Stimulated activated CD4-positive, alpha-beta T cell treated with anti-CD3 and anti-CD28 coated beads, TNF-alpha, amount 100 ng/mL, for 1 hour (primary cell): ENCODE measurements at regions not wholly inside any gene's neighbourhood (a gene's known extent, or its start where the extent isn't known, plus 50 kb on each side); places are given as distances from the start of the nearest gene placed in this dataset.
"Not testable (repeated sequence)": the region's sequence is repeated elsewhere in the genome, so short reads cannot be mapped to it uniquely, and the experiment has no call there.

Experiments
- DNase-seq, 3 donors: peaks; one replicate each; pipeline ENCODE4 v3.0.0-alpha.2; 2020; ENCODE audit warnings: low read depth in 3 of 3, low spot score in 1 of 3

- DNase-seq: not testable (repeated sequence)
Measured at GRCh38 chrX:46171457-46171856, 373.8 kb downstream of the ZNF674 start.

GRCh38 chrX:46169808-46170207 lies 375.4 kb downstream of the ZNF674 start:
- no peak for DNase-seq

- DNase-seq: no peak
Measured at GRCh38 chrX:46168254-46168653, 377.0 kb downstream of the ZNF674 start.

GRCh38 chrX:46165866-46166265 lies 379.4 kb downstream of the ZNF674 start:
- DNase-seq: no peak

GRCh38 chrX:46165411-46165810 lies 379.8 kb downstream of the ZNF674 start:
- DNase-seq: no peak

- no peak for DNase-seq
Measured at GRCh38 chrX:46152756-46153155, 392.5 kb downstream of the ZNF674 start.

- not testable (repeated sequence) for DNase-seq
Measured at GRCh38 chrX:46151332-46151731, 393.9 kb downstream of the ZNF674 start.

- no peak for DNase-seq
Measured at GRCh38 chrX:46144566-46144965, 400.7 kb downstream of the ZNF674 start.

GRCh38 chrX:46140272-46140671 lies 404.9 kb downstream of the ZNF674 start:
- no peak for DNase-seq

- DNase-seq: no peak
Measured at GRCh38 chrX:46130247-46130646, 415.0 kb downstream of the ZNF674 start.

- DNase-seq: no peak
Measured at GRCh38 chrX:46125111-46125510, 420.1 kb downstream of the ZNF674 start.

- no peak for DNase-seq
Measured at GRCh38 chrX:46117234-46117633, 428.0 kb downstream of the ZNF674 start.

- DNase-seq: not testable (repeated sequence)
Measured at GRCh38 chrX:46087310-46087709, 457.9 kb downstream of the ZNF674 start.

- DNase-seq: not testable (repeated sequence)
Measured at GRCh38 chrX:46080121-46080520, 465.1 kb downstream of the ZNF674 start.

GRCh38 chrX:46072791-46073190 lies 472.4 kb downstream of the ZNF674 start:
- no peak for DNase-seq

GRCh38 chrX:46072372-46072771 lies 472.8 kb downstream of the ZNF674 start:
- DNase-seq: no peak

- DNase-seq: no peak
Measured at GRCh38 chrX:46070421-46070820, 474.8 kb downstream of the ZNF674 start.

GRCh38 chrX:46059316-46059715 lies 485.9 kb downstream of the ZNF674 start:
- no peak for DNase-seq

- no peak for DNase-seq
Measured at GRCh38 chrX:46044486-46044885, 500.7 kb downstream of the ZNF674 start.

- DNase-seq: no peak
Measured at GRCh38 chrX:46040001-46040400, 505.2 kb downstream of the ZNF674 start.

GRCh38 chrX:46039526-46039925 lies 505.7 kb downstream of the ZNF674 start:
- DNase-seq: no peak

- no peak for DNase-seq
Measured at GRCh38 chrX:46036508-46036907, 508.7 kb downstream of the ZNF674 start.

- no peak for DNase-seq
Measured at GRCh38 chrX:46034868-46035267, 510.4 kb downstream of the ZNF674 start.

GRCh38 chrX:46029777-46030176 lies 515.4 kb downstream of the ZNF674 start:
- DNase-seq: no peak
